ENCODE measurements at regions not wholly inside any gene's neighbourhood (a gene's known extent, or its start where the extent isn't known, plus 50 kb on each side); places are given as distances from the start of the nearest gene placed in this dataset.

DNA sequence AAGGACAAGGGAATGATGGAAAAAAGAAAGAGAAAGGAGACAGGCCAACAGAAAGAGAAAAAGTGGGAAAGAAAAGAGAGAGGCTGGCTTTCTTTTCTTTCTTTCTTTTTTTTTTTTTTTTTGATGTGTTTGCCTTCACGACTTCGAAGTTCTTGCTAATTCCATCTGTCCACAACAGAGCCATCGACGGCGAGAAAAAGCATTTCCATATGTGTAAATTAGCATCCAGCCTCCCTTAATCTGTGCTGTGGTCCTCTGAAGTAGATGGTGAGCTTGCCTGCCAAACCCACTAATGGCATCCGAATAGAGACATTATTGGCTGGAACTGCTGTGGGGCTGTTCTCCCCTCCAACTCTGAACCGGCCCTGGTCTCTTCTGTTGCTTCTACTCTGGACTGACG, 997.4 kb downstream of the BCL11B start:
- no peak overlapping the region for H3K27ac ChIP-seq
- intact Hi-C loops (cut with DNase I): no loop called here
- H3K4me3 ChIP-seq (replicated peaks in 1 of 3): no peak overlapping the region
- no peaks in the 10 kb centered on the region for H3K36me3 ChIP-seq
- no peaks in the 10 kb centered on the region for H3K9me3 ChIP-seq
- no peaks in the 10 kb centered on the region for H3K4me1 ChIP-seq
- H3K27me3 ChIP-seq: no peaks in the 10 kb centered on the region
- no peak for TF ChIP-seq CTCF (IDR thresholded peaks at IDR 0.05)
- no peak for TF ChIP-seq POLR2A (IDR thresholded peaks at IDR 0.05)
- DNase-seq: no peak
- WGBS, 2 donors: 67 to 77% methylated on average over 8 of the region's 8 CpGs

DNA sequence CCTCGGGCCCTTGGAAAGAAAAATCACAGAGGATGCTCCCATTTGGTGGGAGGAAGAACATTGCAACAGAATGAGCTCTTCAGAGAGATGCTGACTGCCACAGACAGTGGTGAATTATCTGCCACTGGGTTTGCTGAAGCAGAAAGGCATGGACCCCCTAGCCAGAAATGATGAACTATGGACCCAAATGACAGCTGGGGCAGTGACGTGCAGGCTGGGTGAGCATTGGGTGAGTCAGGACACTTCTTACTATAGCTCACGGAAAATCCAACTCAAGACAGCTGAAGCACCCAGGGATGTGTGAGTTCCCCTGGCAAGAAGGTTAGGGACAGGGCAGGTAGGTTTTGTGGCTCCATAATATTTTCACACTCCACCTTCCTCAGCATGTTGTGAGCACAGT, 993.2 kb downstream of the BCL11B start:
- H3K36me3 ChIP-seq: no peaks in the 10 kb centered on the region
- TF ChIP-seq CTCF (IDR thresholded peaks at IDR 0.05) (no peak), POLR2A (IDR thresholded peaks at IDR 0.05) (no peak)
- DNase-seq: no peak
- WGBS, 2 donors: 75 to 93% methylated on average over 3 of the region's 3 CpGs
- no peaks in the 10 kb centered on the region for H3K4me1 ChIP-seq
- intact Hi-C loops (cut with DNase I): no loop called here
- H3K27ac ChIP-seq: no peak overlapping the region
- no peak overlapping the region for H3K4me3 ChIP-seq (replicated peaks in 1 of 3)
- H3K27me3 ChIP-seq: no peaks in the 10 kb centered on the region
- H3K9me3 ChIP-seq: no peaks in the 10 kb centered on the region

GRCh38 chr14:98280436-98280835, 991.6 kb downstream of the BCL11B start:
- TF ChIP-seq POLR2A (IDR thresholded peaks at IDR 0.05) (no peak), CTCF (IDR thresholded peaks at IDR 0.05) (no peak)
- H3K4me1 ChIP-seq: no peaks in the 10 kb centered on the region
- H3K27me3 ChIP-seq: no peaks in the 10 kb centered on the region
- no peaks in the 10 kb centered on the region for H3K36me3 ChIP-seq
- whole genome bisulfite sequencing, 2 donors: 41 to 52% methylated on average over 5 of the region's 5 CpGs
- no peak overlapping the region for H3K27ac ChIP-seq
- no peak overlapping the region for H3K4me3 ChIP-seq (replicated peaks in 1 of 3)
- peak in 1 of 2 donors; percentile 2 for DNase-seq
- intact Hi-C loops (cut with DNase I): no loop called here
- no peaks in the 10 kb centered on the region for H3K9me3 ChIP-seq

- 89 to 91% methylated on average over 6 of the region's 6 CpGs for WGBS, 2 donors
- H3K4me3 ChIP-seq (replicated peaks in 1 of 3): no peak overlapping the region
- no peaks in the 10 kb centered on the region for H3K27me3 ChIP-seq
- no peak overlapping the region for H3K27ac ChIP-seq
- H3K9me3 ChIP-seq: no peaks in the 10 kb centered on the region
- no peaks in the 10 kb centered on the region for H3K36me3 ChIP-seq
- intact Hi-C loops (cut with DNase I): no loop called here
- DNase-seq: no peak
- TF ChIP-seq CTCF (IDR thresholded peaks at IDR 0.05) (no peak), POLR2A (IDR thresholded peaks at IDR 0.05) (no peak)
- H3K4me1 ChIP-seq: no peaks in the 10 kb centered on the region
These were observed 983.2 kb downstream of the BCL11B start for GRCh38 chr14:98288825-98289224.

DNA sequence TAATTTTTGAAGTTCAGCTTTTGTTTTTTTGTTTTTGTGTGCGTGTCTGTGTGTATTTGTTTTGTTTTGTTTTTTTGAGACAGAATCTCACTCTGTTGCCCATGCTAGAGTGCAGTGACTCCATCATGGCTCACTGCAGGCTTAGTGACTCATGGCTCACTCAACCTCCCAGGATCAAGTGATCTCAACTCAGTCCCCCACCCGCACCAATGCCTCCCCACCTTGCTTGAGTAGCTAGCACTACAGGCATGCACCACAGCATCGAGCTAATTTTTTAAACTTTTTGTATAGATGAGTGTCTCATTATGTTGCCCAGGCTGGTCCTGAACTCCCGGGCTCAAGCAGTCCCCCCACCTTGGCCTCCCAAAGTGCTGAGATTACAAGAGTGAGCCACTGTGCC, 981.4 kb downstream of the BCL11B start:
- intact Hi-C loops (cut with DNase I): no loop called here

More for the DNA sequence above, 981.4 kb downstream of the BCL11B start:
- Histone ChIP-seq H3K4me1 (no peaks in the 10 kb centered on the region), H3K27me3 (no peaks in the 10 kb centered on the region), H3K4me3 (replicated peaks in 1 of 3) (no peak overlapping the region), H3K27ac (no peak overlapping the region), H3K36me3 (no peaks in the 10 kb centered on the region), H3K9me3 (no peaks in the 10 kb centered on the region)
- WGBS, 2 donors: 55 to 60% methylated on average over 4 of the region's 4 CpGs
- no peak for TF ChIP-seq POLR2A (IDR thresholded peaks at IDR 0.05)
- no peak for TF ChIP-seq CTCF (IDR thresholded peaks at IDR 0.05)
- DNase-seq: no peak
